Endothelial cell (in vitro differentiated cells): ENCODE measurements at regions not wholly inside any gene's neighbourhood (a gene's known extent, or its start where the extent isn't known, plus 50 kb on each side); places are given as distances from the start of the nearest gene placed in this dataset.
A peak's percentile ranks its signal among the peaks of the same experiment; 100 is the strongest.

Source experiments
- DNase-seq: peaks from one replicate; pipeline ENCODE4 v3.0.0; 2021; ENCODE audit warnings: low spot score
- H3K27ac Mint-ChIP-seq: one replicate; pipeline ENCODE4 v1.8.0; 2021; ENCODE audit warnings: mixed read lengths, inconsistent platforms; ENCODE audit not compliant: unreplicated experiment
- H3K27me3 Mint-ChIP-seq: one replicate; pipeline ENCODE4 v1.8.0; 2021; ENCODE audit warnings: mild to moderate bottlenecking, moderate library complexity, mixed read lengths, inconsistent platforms; ENCODE audit not compliant: unreplicated experiment
- H3K36me3 Mint-ChIP-seq: one replicate; pipeline ENCODE4 v1.8.0; 2021; ENCODE audit warnings: mild to moderate bottlenecking, low read depth, mixed read lengths, inconsistent platforms; ENCODE audit not compliant: unreplicated experiment
- H3K4me1 Mint-ChIP-seq: one replicate; pipeline ENCODE4 v1.8.0; 2021; ENCODE audit warnings: mild to moderate bottlenecking, mixed read lengths, inconsistent platforms; ENCODE audit not compliant: unreplicated experiment
- H3K4me3 Mint-ChIP-seq: one replicate; pipeline ENCODE4 v1.8.0; 2021; ENCODE audit warnings: mild to moderate bottlenecking, mixed read lengths, inconsistent platforms; ENCODE audit not compliant: unreplicated experiment
- H3K9me3 Mint-ChIP-seq: one replicate; pipeline ENCODE4 v1.8.0; 2021; ENCODE audit warnings: mixed read lengths, inconsistent platforms; ENCODE audit not compliant: unreplicated experiment
- TF ChIP-seq, protein P1 (sequence below): fragments of 200-600 bp; sonication (generic); IDR thresholded peaks from one replicate; pipeline ENCODE4 v1.5.0; 2021; ENCODE audit warnings: antibody characterized with exemption; ENCODE audit not compliant: unreplicated experiment

GRCh38 chr6:159113223-159113622, 56.0 kb upstream of the FNDC1 start:
- peaks cover 6% of the 10 kb centered on the region for H3K27me3 Mint-ChIP-seq
- H3K27ac Mint-ChIP-seq = no peak overlapping the region
- no peaks in the 10 kb centered on the region for H3K9me3 Mint-ChIP-seq
- no peak for DNase-seq
- H3K4me3 Mint-ChIP-seq = no peak overlapping the region
- TF ChIP-seq, protein P1, sequence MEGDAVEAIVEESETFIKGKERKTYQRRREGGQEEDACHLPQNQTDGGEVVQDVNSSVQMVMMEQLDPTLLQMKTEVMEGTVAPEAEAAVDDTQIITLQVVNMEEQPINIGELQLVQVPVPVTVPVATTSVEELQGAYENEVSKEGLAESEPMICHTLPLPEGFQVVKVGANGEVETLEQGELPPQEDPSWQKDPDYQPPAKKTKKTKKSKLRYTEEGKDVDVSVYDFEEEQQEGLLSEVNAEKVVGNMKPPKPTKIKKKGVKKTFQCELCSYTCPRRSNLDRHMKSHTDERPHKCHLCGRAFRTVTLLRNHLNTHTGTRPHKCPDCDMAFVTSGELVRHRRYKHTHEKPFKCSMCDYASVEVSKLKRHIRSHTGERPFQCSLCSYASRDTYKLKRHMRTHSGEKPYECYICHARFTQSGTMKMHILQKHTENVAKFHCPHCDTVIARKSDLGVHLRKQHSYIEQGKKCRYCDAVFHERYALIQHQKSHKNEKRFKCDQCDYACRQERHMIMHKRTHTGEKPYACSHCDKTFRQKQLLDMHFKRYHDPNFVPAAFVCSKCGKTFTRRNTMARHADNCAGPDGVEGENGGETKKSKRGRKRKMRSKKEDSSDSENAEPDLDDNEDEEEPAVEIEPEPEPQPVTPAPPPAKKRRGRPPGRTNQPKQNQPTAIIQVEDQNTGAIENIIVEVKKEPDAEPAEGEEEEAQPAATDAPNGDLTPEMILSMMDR = no peak
- peaks cover 19% of the 10 kb centered on the region for H3K4me1 Mint-ChIP-seq
- no peaks in the 10 kb centered on the region for H3K36me3 Mint-ChIP-seq

- DNase-seq = no peak
- Mint-ChIP-seq H3K27me3 (peaks cover 6% of the 10 kb centered on the region), H3K9me3 (no peaks in the 10 kb centered on the region), H3K27ac (no peak overlapping the region), H3K4me1 (peaks cover 24% of the 10 kb centered on the region), H3K4me3 (no peak overlapping the region), H3K36me3 (no peaks in the 10 kb centered on the region)
- TF ChIP-seq, protein P1 = no peak
Observed at GRCh38 chr6:159112714-159113113, 56.5 kb upstream of the FNDC1 start.

DNA sequence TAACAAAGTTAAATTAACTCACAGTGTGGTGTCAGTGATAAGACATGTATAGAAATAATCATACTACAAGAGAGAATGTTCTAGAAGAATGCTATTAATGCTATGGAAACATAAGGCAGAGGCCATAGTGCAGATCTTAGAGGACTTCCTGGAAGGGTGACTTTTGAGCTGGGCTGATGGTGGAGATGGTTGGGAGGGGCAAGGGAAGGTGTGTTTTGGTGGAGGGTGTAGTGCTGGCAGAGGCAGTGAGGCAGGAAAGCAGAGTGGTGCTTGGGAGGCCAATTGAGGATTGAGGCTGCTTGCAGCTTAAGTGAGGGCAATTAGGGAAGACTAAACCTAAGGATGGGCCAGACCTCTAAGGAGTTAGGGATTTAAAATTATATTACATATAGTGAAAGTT, 58.5 kb upstream of the FNDC1 start:
- TF ChIP-seq, protein P1 = no peak
- Mint-ChIP-seq H3K36me3 (no peaks in the 10 kb centered on the region), H3K9me3 (no peaks in the 10 kb centered on the region), H3K4me1 (peaks cover 43% of the 10 kb centered on the region), H3K4me3 (no peak overlapping the region), H3K27me3 (peaks cover 10% of the 10 kb centered on the region), H3K27ac (peak overlapping the region; percentile 72)
- no peak for DNase-seq

DNA sequence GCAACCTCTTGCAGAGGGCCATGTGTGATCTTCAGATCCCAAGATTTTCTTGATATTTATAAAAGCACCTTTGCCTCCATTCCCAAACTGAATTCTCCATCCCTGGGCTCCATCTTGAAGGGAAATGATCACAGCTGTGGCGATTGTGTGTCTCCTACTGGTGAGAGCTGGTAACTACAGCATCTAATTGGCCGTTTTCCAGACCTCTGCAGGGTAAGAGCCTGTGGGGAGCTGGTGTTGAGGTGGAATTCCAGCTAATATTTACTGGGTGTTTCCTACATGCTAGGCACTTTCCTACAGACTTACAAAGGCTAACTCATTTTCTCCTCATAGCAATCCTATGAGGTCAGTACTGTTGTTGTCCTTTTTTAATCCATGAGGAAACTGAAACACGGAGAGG, 59.2 kb upstream of the FNDC1 start:
- Mint-ChIP-seq H3K4me3 (no peak overlapping the region), H3K27me3 (peaks cover 10% of the 10 kb centered on the region), H3K4me1 (peaks cover 48% of the 10 kb centered on the region), H3K27ac (no peak overlapping the region), H3K36me3 (no peaks in the 10 kb centered on the region), H3K9me3 (no peaks in the 10 kb centered on the region)
- TF ChIP-seq, protein P1 = peak; percentile 92
- DNase-seq = peak; percentile 49

GRCh38 chr6:159109391-159109790, 59.8 kb upstream of the FNDC1 start:
- Mint-ChIP-seq H3K9me3 (no peaks in the 10 kb centered on the region), H3K4me1 (peaks cover 54% of the 10 kb centered on the region), H3K27ac (peak overlapping the region; percentile 4), H3K27me3 (peaks cover 10% of the 10 kb centered on the region), H3K4me3 (no peak overlapping the region), H3K36me3 (no peaks in the 10 kb centered on the region)
- no peak for DNase-seq
- TF ChIP-seq, protein P1 = no peak
